ENCODE measurements at regions not wholly inside any gene's neighbourhood (a gene's known extent, or its start where the extent isn't known, plus 50 kb on each side); places are given as distances from the start of the nearest gene placed in this dataset.

DNA sequence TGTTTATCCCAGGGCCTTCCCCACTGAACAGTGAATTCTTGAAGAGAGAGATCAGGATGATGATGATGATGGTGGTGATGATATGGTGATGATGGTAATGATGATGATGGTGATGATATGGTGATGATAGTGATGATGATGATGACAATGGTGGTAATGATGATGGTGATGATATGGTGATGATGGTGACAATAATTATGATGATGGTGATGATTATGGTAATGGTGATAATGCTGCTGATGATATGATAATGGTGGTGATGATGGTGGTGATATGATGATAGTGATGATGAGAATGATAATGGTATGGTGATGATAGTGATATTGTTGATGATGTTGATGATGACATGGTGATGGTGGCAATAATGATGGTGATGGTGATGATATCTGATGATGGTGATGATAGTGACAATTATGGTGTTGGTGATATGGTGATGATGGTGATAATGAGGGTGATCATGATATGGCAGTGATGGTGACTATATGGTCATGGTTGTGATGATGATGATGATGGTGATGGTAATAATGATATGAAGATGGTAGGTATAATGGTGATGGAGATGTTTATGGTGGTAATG is 99.9 kb downstream of the HAPSTR1 start:
- TF ChIP-seq ZBTB7A (IDR thresholded peaks at IDR 0.05; ENCODE audit: low read depth) = no peak

DNA sequence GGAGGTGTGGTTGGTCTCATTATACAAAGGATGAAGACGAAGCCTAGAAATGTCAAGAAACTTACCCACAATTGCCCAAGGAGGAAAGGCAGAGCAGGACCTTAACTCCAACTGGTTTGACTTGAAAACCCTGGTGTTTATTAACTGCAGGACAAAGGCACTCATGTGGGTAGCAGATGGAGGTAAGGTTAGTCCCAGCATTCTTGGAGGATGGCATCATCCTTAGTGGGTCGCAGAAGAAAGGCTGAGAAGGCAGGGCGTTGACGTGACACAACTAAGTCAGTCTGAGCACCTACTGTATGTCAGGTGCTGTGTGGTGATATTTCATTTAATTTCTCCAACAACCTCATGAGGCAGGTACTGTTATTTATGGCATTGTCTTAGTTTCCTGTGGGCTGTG is 101.3 kb downstream of the HAPSTR1 start:
- TF ChIP-seq NFIC (IDR thresholded peaks at IDR 0.05) (no peak), EP300 (IDR thresholded peaks at IDR 0.05; ENCODE audit: borderline replicate concordance) (no peak), TAF1 (IDR thresholded peaks at IDR 0.05; ENCODE audit: low read depth) (no peak), RAD21 (IDR thresholded peaks at IDR 0.05; ENCODE audit: low read depth) (no peak), CREB1 (IDR thresholded peaks at IDR 0.05; ENCODE audit: low read depth) (no peak), FOXM1 (IDR thresholded peaks at IDR 0.05; ENCODE audit: borderline replicate concordance, low read depth) (no peak), EGR1 (IDR thresholded peaks at IDR 0.05) (no peak), ZBTB7A (IDR thresholded peaks at IDR 0.05; ENCODE audit: low read depth) (no peak), TCF12 (IDR thresholded peaks at IDR 0.05; ENCODE audit: low read depth) (no peak), YY1 (IDR thresholded peaks at IDR 0.05; ENCODE audit: low read depth) (no peak), CEBPB (IDR thresholded peaks at IDR 0.05) (no peak), TEAD4 (IDR thresholded peaks at IDR 0.05) (no peak)
- TF ChIP-seq, protein P1, sequence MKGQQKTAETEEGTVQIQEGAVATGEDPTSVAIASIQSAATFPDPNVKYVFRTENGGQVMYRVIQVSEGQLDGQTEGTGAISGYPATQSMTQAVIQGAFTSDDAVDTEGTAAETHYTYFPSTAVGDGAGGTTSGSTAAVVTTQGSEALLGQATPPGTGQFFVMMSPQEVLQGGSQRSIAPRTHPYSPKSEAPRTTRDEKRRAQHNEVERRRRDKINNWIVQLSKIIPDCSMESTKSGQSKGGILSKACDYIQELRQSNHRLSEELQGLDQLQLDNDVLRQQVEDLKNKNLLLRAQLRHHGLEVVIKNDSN (IDR thresholded peaks at IDR 0.05) = no peak
- TF ChIP-seq, protein P2, sequence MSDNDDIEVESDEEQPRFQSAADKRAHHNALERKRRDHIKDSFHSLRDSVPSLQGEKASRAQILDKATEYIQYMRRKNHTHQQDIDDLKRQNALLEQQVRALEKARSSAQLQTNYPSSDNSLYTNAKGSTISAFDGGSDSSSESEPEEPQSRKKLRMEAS (IDR thresholded peaks at IDR 0.05) = no peak
- TF ChIP-seq, protein P3, sequence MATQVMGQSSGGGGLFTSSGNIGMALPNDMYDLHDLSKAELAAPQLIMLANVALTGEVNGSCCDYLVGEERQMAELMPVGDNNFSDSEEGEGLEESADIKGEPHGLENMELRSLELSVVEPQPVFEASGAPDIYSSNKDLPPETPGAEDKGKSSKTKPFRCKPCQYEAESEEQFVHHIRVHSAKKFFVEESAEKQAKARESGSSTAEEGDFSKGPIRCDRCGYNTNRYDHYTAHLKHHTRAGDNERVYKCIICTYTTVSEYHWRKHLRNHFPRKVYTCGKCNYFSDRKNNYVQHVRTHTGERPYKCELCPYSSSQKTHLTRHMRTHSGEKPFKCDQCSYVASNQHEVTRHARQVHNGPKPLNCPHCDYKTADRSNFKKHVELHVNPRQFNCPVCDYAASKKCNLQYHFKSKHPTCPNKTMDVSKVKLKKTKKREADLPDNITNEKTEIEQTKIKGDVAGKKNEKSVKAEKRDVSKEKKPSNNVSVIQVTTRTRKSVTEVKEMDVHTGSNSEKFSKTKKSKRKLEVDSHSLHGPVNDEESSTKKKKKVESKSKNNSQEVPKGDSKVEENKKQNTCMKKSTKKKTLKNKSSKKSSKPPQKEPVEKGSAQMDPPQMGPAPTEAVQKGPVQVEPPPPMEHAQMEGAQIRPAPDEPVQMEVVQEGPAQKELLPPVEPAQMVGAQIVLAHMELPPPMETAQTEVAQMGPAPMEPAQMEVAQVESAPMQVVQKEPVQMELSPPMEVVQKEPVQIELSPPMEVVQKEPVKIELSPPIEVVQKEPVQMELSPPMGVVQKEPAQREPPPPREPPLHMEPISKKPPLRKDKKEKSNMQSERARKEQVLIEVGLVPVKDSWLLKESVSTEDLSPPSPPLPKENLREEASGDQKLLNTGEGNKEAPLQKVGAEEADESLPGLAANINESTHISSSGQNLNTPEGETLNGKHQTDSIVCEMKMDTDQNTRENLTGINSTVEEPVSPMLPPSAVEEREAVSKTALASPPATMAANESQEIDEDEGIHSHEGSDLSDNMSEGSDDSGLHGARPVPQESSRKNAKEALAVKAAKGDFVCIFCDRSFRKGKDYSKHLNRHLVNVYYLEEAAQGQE (IDR thresholded peaks at IDR 0.05; ENCODE audit: low read depth) = no peak

DNA sequence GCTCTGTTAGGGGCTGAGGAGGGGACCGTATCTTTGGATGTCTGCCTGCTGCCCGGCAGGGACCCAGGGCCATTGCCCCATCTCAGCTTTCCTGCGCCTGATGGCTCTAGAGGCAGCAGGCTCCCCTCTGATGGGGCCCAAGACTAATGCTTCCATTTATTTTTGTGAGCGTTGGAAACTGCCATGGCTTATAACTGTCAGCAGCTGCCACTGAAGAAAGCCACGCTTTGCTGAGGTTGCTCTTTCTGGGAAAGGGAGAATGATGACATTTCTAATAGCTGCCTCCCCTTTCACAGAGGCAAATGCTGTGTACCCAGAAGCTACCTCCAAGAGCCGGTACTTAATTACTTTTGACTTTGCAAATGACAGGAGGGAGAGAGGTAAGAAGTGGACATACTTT is 103.8 kb downstream of the HAPSTR1 start:
- TF ChIP-seq YY1 (IDR thresholded peaks at IDR 0.05; ENCODE audit: low read depth) (no peak), CREB1 (IDR thresholded peaks at IDR 0.05; ENCODE audit: low read depth) (no peak), CEBPB (IDR thresholded peaks at IDR 0.05) (no peak), RAD21 (IDR thresholded peaks at IDR 0.05; ENCODE audit: low read depth) (no peak), NFIC (IDR thresholded peaks at IDR 0.05) (no peak), EGR1 (IDR thresholded peaks at IDR 0.05) (no peak), EP300 (IDR thresholded peaks at IDR 0.05; ENCODE audit: borderline replicate concordance) (no peak), TEAD4 (IDR thresholded peaks at IDR 0.05) (no peak), ZBTB7A (IDR thresholded peaks at IDR 0.05; ENCODE audit: low read depth) (no peak), TAF1 (IDR thresholded peaks at IDR 0.05; ENCODE audit: low read depth) (no peak)
- TF ChIP-seq, protein P1 (IDR thresholded peaks at IDR 0.05) = no peak
- TF ChIP-seq, protein P2 (IDR thresholded peaks at IDR 0.05) = no peak

DNA sequence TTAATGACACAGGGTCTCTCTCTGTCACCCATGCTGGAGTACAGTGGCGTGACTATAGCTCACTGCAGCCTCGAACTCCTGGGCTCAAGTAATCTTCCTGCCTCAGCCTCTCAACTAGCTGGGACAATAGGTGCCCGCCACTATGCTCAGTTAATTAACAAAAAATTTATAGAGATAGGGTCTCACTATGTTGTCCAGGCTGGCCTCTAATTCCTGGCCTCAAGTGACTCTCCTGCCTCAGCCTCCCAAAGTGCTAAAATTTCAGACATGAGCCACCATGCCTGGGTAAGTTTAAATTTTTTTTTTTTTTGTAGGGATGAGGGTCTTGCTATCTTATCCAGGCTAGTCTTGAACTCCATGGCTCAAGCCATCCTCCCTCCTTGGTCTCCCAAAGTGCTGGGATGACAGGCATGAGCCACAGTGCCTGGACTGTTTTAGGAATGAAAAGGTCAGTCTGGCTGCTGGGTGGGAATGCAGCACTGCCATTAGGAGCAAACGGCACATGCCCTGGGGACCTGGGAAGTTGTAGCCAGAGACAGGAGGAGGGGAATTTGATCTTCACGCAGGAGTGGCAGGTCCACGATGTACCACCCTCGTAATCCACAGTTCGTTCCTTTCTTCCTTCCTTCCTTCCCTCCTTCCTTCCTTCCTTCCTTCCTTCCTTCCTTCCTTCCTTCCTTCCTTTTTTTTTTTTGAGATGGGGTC is 106.7 kb downstream of the HAPSTR1 start:
- TF ChIP-seq CEBPB (IDR thresholded peaks at IDR 0.05) (no peak), CREB1 (IDR thresholded peaks at IDR 0.05; ENCODE audit: low read depth) (no peak), NFIC (IDR thresholded peaks at IDR 0.05) (no peak), YY1 (IDR thresholded peaks at IDR 0.05; ENCODE audit: low read depth) (no peak), EGR1 (IDR thresholded peaks at IDR 0.05) (no peak), FOXM1 (IDR thresholded peaks at IDR 0.05; ENCODE audit: borderline replicate concordance, low read depth) (no peak)
- TF ChIP-seq, protein P1 (IDR thresholded peaks at IDR 0.05) = no peak
- TF ChIP-seq, protein P2 (IDR thresholded peaks at IDR 0.05) = no peak

DNA sequence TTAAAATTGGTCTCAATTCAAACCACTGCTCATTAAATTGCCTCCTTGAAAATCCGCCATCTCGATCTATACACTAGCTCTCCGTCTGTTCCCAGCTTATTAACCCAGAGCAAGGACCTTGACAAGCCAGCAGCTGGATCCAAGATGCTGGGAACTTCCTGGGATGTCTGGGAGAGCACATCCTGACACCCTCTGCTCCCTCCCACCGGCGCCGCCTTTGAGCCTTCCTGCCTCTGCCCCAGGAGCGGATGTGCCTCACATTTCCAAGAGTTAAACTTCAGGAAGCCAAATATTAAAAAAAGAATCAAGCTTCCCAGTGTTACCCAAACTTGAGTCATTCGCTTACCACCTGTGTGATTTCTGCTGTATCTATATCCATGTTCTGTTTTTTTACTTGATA is 107.9 kb downstream of the HAPSTR1 start:
- TF ChIP-seq RAD21 (IDR thresholded peaks at IDR 0.05; ENCODE audit: low read depth) (no peak), EP300 (IDR thresholded peaks at IDR 0.05; ENCODE audit: borderline replicate concordance) (no peak), EGR1 (IDR thresholded peaks at IDR 0.05) (no peak), TAF1 (IDR thresholded peaks at IDR 0.05; ENCODE audit: low read depth) (no peak), ZBTB7A (IDR thresholded peaks at IDR 0.05; ENCODE audit: low read depth) (no peak), TCF12 (IDR thresholded peaks at IDR 0.05; ENCODE audit: low read depth) (no peak), CEBPB (IDR thresholded peaks at IDR 0.05) (no peak), CREB1 (IDR thresholded peaks at IDR 0.05; ENCODE audit: low read depth) (no peak), TEAD4 (IDR thresholded peaks at IDR 0.05) (no peak), FOXM1 (IDR thresholded peaks at IDR 0.05; ENCODE audit: borderline replicate concordance, low read depth) (no peak), YY1 (IDR thresholded peaks at IDR 0.05; ENCODE audit: low read depth) (no peak), NFIC (IDR thresholded peaks at IDR 0.05) (no peak)
- TF ChIP-seq, protein P1 (IDR thresholded peaks at IDR 0.05) = no peak
- TF ChIP-seq, protein P3 (IDR thresholded peaks at IDR 0.05; ENCODE audit: low read depth) = no peak
- TF ChIP-seq, protein P2 (IDR thresholded peaks at IDR 0.05) = no peak

All from Ishikawa (cell line).